ENCODE measurements at regions not wholly inside any gene's neighbourhood (a gene's known extent, or its start where the extent isn't known, plus 50 kb on each side); places are given as distances from the start of the nearest gene placed in this dataset.

DNA sequence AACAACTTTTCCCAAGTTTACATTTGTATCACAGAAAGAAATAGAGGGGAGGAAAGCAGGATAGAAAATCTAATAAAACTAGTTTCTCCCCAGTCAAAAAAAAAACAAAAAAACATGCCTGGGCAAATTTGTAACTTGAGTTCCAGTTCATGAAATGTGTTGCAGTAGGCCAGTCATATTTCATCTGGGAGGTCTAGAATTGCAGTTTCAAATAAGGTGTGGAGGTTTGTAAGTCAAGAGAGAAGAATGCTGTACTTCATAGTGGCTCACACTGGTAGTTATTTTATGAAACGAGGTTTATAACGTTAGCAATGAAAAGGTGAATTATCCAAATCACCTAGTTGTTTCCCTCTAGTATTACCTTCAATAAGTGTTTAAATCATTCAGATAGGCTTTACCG, 1313.9 kb upstream of the SLC39A10 start:
- Histone ChIP-seq H3K36me3 (replicated peaks in 1 of 2; ENCODE audit: control insufficient read depth in 1 of 2, insufficient read depth in 2 of 2, low read length in 2 of 2) (no peaks in the 10 kb centered on the region), H3K79me2 (ENCODE audit: insufficient read depth, low read length) (no peaks in the 10 kb centered on the region), H3K9ac (ENCODE audit: insufficient read depth, low read depth, low read length) (no peak overlapping the region), H3K4me2 (ENCODE audit: low read depth, low read length) (no peak overlapping the region), H3K4me3 (replicated peaks in 1 of 3; ENCODE audit: insufficient read depth in 1 of 3, low read depth in 2 of 3, low read length in 3 of 3) (no peak overlapping the region), H3K27me3 (ENCODE audit: control insufficient read depth in 1 of 2, insufficient read depth in 2 of 2, low read length in 2 of 2) (no peaks in the 10 kb centered on the region), H3K9me3 (ENCODE audit: low read length) (no peaks in the 10 kb centered on the region), H2AFZ (ENCODE audit: low read length) (no peak overlapping the region), H3K27ac (ENCODE audit: extremely low read length, insufficient read depth, low read length) (no peak overlapping the region), H3K4me1 (ENCODE audit: insufficient read depth, low read length) (no peaks in the 10 kb centered on the region), H4K20me1 (ENCODE audit: insufficient read depth, low read length) (no peaks in the 10 kb centered on the region)
- in situ Hi-C loops (cut with HindIII; ENCODE audit: extremely low pct_ligation_motif_present, low pct_unique_long_range_greater_than_20kb), result no loop called here
- DNase-seq (ENCODE audit: low spot score), result no peak
- ATAC-seq, result no peak
- CTCF ChIA-PET (ENCODE audit: low intra/inter-chr PET ratio, low total read pairs), result no interaction called here
- POLR2A ChIA-PET, result no interaction called here
- intact Hi-C loops (cut with micrococcal nuclease; ENCODE audit: unreplicated experiment), result no loop called here
- TF ChIP-seq ZNF124 (CRISPR knock-in tag; IDR thresholded peaks at IDR 0.05), result no peak
- TF ChIP-seq, protein P1, sequence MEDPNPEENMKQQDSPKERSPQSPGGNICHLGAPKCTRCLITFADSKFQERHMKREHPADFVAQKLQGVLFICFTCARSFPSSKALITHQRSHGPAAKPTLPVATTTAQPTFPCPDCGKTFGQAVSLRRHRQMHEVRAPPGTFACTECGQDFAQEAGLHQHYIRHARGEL (CRISPR knock-in tag; IDR thresholded peaks at IDR 0.05), result no peak
- no peak for TF ChIP-seq ZNF274 (CRISPR knock-in tag; IDR thresholded peaks at IDR 0.05)
- TF ChIP-seq, protein P2, sequence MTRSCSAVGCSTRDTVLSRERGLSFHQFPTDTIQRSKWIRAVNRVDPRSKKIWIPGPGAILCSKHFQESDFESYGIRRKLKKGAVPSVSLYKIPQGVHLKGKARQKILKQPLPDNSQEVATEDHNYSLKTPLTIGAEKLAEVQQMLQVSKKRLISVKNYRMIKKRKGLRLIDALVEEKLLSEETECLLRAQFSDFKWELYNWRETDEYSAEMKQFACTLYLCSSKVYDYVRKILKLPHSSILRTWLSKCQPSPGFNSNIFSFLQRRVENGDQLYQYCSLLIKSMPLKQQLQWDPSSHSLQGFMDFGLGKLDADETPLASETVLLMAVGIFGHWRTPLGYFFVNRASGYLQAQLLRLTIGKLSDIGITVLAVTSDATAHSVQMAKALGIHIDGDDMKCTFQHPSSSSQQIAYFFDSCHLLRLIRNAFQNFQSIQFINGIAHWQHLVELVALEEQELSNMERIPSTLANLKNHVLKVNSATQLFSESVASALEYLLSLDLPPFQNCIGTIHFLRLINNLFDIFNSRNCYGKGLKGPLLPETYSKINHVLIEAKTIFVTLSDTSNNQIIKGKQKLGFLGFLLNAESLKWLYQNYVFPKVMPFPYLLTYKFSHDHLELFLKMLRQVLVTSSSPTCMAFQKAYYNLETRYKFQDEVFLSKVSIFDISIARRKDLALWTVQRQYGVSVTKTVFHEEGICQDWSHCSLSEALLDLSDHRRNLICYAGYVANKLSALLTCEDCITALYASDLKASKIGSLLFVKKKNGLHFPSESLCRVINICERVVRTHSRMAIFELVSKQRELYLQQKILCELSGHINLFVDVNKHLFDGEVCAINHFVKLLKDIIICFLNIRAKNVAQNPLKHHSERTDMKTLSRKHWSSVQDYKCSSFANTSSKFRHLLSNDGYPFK (CRISPR knock-in tag; IDR thresholded peaks at IDR 0.05; ENCODE audit: borderline replicate concordance), result no peak
- no peak for TF ChIP-seq ZNF569 (CRISPR knock-in tag; IDR thresholded peaks at IDR 0.05; ENCODE audit: borderline replicate concordance)
- no peak for TF ChIP-seq BHLHE40 (IDR thresholded peaks at IDR 0.05; ENCODE audit: low read length)
- TF ChIP-seq ZNF629 (CRISPR knock-in tag; conservative IDR thresholded peaks at IDR 0.05), result no peak
- TF ChIP-seq KLF12 (CRISPR knock-in tag; IDR thresholded peaks at IDR 0.05; ENCODE audit: borderline replicate concordance), result no peak
- TF ChIP-seq, protein P3, sequence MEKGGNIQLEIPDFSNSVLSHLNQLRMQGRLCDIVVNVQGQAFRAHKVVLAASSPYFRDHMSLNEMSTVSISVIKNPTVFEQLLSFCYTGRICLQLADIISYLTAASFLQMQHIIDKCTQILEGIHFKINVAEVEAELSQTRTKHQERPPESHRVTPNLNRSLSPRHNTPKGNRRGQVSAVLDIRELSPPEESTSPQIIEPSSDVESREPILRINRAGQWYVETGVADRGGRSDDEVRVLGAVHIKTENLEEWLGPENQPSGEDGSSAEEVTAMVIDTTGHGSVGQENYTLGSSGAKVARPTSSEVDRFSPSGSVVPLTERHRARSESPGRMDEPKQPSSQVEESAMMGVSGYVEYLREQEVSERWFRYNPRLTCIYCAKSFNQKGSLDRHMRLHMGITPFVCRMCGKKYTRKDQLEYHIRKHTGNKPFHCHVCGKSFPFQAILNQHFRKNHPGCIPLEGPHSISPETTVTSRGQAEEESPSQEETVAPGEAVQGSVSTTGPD (CRISPR knock-in tag; IDR thresholded peaks at IDR 0.05), result no peak
- no peak for TF ChIP-seq GTF3A (CRISPR knock-in tag; conservative IDR thresholded peaks at IDR 0.05)
- no peak for TF ChIP-seq SP1 (IDR thresholded peaks at IDR 0.05)
- TF ChIP-seq SP1 (CRISPR knock-in tag; IDR thresholded peaks at IDR 0.05), result no peak
- no peak for TF ChIP-seq NRL (CRISPR knock-in tag; IDR thresholded peaks at IDR 0.05; ENCODE audit: borderline replicate concordance)
- TF ChIP-seq FOXO1 (CRISPR knock-in tag; IDR thresholded peaks at IDR 0.05), result no peak
- TF ChIP-seq MBNL3 (CRISPR knock-in tag; conservative IDR thresholded peaks at IDR 0.05), result no peak
- TF ChIP-seq RBAK (CRISPR knock-in tag; IDR thresholded peaks at IDR 0.05), result no peak
- no peak for FAIRE-seq
- 0% methylated on average over 3 of the region's 3 CpGs for WGBS (ENCODE audit: low lambda C conversion rate)
- no TSS peak for BruUV-seq (replicated peaks)
